RCC 7860 (cell line): ENCODE measurements at regions not wholly inside any gene's neighbourhood (a gene's known extent, or its start where the extent isn't known, plus 50 kb on each side); places are given as distances from the start of the nearest gene placed in this dataset.

ENCODE experiments used
- DNase-seq: peaks from one replicate; pipeline ENCODE4 v3.0.0-alpha.2; 2015; ENCODE audit warnings: low spot score
- FAIRE-seq: peaks from 2 replicates; lab custom pipeline; 2012; peaks lifted over from hg19 to GRCh38; lab: Jason Lieb, UNC

GRCh38 chr16:88295671-88296436, 86.9 kb upstream of the ZNF469 start:
- FAIRE-seq, result no peak
- DNase-seq, result no peak

GRCh38 chr16:88296437-88297177, 86.2 kb upstream of the ZNF469 start:
- DNase-seq (no peak), FAIRE-seq (no peak)

DNA sequence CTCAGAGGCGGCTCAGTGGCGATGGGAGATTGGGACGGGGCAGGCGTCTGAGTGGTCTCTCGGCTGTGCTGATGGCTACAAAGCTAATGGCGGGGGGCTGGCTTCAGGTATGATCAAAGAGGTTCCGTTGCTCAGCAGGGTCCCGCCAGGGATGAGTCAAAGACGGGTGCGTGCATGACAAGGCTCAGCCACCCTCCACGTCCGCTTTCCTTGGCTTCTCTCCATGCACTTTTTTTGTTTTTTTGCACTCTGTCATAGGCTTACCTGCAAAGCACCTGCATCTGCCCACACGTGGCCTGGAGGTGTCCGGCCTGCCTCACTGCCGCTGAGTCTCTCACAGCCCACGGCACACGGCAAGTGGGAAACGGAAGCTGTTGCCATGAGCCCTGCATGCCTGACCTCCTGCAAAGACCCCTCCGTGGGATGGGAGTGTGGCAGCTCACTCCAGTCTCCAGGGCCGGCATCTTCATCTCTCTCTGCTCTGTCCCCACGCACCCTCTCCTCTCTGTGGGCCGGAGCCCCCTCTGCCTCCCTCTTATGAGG, 85.5 kb upstream of the ZNF469 start:
- DNase-seq (no peak), FAIRE-seq (no peak)

DNA sequence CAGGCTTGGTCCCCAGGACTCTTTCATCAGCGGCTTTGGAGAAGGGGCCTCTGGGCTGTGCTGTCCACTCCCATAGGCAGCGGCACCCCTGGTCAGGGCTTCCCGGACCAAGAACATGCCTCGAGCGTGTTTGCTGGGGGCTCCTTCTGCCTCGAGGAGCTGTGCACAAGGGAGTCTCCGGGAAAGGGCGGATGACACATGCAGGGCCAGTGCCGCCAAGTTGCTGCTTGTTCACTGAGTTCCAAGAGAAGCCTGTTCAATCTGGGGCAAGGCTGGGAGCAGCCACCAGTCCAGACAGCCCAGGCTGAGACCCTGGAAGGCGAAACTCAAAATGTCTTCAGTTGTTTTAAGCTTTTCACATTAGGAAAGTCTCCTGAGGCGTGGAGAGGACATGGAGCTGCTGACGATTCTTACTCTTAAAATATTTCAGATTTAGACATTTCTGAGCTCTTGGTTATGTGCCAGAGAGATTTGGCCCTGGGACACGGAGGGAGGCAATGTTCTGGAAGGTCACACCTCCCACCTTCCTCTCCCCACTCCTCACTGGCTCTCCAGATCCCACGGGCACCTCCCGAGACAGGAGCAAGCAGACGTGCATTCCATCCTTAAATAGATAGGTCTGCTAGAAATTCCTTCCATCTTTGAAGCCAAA, 84.5 kb upstream of the ZNF469 start:
- DNase-seq (no peak), FAIRE-seq (no peak)

- DNase-seq (peak; percentile 48), FAIRE-seq (no peak)
These were observed 83.7 kb upstream of the ZNF469 start for GRCh38 chr16:88298833-88299745.

DNA sequence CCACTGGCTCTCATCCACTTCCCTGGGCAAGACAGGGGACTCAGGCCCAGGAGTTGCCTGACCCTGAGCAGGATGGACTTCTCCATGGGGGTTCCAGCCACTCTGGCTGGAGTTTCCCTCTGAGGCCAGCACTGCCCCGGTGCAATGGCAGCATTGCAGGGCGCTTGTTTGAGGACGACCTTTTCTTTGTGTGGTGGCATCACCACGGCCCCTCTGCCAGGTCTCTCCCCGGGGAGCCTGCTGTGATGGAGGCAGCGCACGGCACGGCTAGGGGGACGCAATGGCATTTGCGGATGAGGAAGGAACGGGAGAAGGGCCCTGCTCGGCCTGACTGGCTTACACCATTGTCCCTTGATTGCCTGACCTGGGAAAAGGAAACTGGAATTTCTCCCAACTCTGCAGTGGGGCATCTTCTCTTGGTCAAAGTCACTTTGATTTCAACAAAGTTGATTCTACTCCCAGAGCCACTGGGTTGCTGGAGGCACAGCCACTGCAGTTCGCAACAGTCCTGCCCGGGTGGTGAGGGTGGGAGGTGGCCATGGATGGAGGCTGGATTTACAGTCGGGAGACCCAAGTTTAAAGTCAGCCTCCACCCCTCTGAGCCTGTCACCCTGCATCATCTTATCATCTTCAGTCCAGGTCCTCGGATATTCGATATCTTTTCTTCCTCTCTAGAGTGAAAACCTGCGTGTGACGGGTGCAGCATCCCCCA, 82.9 kb upstream of the ZNF469 start:
- DNase-seq (no peak), FAIRE-seq (no peak)

DNA sequence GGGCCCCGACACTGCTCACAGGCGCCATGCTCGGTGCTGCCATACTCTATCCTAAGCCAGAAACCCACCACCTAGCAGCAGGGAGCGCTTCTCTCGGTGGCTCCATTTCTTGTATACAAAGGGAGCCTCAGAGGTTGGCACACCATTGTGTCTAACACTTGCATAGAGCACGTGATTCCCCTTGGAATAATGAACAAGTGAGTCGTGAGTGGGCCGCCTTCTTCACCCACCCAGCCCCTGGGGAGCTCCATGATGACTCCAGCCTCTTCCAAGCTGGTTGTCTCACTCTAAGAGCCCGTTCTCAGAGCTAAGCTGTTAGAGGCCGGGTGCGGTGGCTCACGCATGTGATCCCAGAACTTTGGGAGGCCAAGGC, 82.3 kb upstream of the ZNF469 start:
- DNase-seq (no peak), FAIRE-seq (no peak)

DNA sequence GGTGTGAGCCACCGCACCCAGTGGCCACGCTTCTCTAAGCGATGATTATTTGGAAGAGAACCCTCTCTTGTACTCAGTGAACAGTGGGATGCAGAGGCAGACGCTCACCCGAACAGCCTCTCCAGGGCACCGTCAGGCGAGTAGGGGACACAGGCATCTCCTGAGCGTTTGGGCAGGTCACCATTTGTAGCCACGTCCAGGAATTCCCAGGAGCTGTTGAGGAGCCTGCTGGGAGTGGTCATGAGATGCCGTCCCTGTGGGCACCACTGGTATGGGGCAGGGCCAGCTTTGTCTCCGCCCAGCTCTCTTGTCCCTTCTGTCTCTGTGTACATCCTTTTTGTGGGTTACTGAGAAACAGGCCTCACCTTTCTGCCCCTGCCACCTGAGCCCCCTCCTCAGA, 81.3 kb upstream of the ZNF469 start:
- FAIRE-seq, result no peak
- no peak for DNase-seq

GRCh38 chr16:88301886-88302285, 80.9 kb upstream of the ZNF469 start:
- DNase-seq (no peak), FAIRE-seq (no peak)

DNA sequence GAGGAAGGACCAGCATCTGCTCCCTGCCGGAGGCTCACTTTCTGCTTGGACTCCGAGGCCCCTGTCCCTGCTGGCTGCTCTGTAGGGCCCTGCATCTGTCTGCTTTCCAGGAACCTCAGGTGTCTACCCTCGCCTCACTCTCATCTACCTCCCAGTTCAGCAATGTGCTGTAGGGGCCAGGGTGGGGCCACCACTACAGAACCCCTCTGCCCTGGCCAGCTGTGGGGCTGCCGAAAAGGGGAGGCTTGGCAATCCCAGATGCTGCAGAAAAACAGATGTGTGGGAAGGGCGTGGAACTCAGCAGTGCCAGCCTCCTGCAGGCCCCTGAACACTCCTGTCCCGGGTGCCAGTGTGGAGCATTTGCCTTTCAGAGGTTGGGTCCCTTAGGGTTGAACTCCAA, 80.1 kb upstream of the ZNF469 start:
- FAIRE-seq, result no peak

GRCh38 chr16:88303405-88303804, 79.4 kb upstream of the ZNF469 start:
- no peak for DNase-seq
- no peak for FAIRE-seq

More for the DNA sequence above, 80.1 kb upstream of the ZNF469 start:
- DNase-seq, result no peak

DNA sequence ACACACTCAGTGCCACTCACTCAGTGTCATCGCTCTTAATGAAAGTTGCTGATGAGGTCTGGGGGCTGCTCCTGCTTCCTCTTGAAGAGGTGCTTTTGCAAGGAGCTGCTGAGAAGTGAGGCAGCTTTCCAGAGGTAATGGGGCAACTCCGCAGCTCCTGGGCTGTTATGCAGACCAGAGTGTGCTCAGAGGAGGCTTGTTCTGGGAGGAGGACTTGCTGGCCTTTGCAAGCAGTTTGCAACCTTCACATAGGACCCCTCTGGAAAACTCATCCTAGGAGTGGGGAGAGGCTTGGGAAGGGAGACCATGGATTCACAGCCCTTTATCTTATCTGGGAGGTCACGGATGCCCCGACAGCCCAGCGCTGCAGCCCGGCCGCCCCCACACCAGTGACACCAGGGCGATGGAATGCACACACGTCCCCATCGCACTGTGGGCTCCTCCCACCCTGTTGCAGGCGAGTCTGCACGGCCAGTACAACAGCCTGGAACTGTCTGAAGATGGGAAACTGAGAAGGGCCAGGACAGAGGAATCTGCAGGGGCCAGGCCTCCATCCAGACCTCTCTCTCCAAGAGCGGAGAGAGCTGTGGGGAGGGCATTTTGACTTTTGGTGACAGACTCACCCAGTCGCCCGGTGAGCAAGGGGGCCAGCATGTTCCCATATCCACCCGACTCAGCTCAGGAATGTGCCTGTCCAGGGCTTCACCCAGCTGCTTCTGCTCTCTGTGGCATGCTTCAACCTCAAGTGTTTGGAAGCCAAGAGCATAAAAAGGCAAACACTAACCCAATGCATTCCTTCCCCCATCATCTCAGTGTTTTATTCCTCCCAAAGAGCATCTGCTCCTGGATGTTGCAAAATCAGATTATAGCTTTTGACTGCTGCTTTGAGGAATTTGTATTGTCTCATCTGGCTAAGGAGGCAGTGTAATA, 78.6 kb upstream of the ZNF469 start:
- DNase-seq, result peak; percentile 71
- peak; percentile 5 for FAIRE-seq

GRCh38 chr16:88305176-88305575, 77.6 kb upstream of the ZNF469 start:
- FAIRE-seq (no peak), DNase-seq (no peak)

GRCh38 chr16:88306411-88306810, 76.3 kb upstream of the ZNF469 start:
- DNase-seq, result no peak
- FAIRE-seq, result no peak

GRCh38 chr16:88306860-88307545, 75.8 kb upstream of the ZNF469 start:
- FAIRE-seq, result no peak
- DNase-seq, result peak; percentile 60

GRCh38 chr16:88308441-88309173, 74.2 kb upstream of the ZNF469 start:
- FAIRE-seq, result no peak
- DNase-seq, result no peak

DNA sequence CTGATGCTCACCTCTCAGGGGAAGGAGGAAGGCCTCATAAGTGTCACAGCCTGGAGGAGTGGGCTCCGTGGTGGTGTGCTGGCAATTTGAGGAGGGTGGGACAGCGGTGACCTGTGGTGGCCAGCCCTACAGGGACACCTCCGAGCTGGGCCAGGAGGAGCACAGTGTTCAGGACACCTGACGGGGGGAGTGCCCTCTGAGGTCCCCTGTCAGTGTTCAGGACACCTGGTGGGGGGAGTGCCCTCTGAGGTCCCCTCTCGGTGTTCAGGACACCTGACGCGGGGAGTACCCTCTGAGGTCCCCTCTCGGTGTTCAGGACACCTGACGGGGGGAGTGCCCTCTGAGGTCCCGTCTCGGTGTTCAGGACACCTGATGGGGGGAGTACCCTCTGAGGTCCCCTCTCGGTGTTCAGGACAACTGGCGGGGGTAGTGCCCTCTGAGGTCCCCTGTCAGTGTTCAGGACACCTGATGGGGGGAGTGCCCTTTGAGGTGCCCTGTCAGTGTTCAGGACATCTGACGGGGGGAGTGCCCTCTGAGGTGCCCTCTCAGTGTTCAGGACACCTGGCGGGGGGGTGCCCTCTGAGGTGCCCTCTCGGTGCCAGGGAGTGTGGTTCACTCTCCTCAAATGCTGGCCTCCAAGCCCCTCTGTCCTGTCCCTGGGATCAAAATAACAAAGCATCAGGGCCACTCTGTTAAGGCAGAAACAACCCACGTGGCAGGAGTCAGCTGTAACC, 73.4 kb upstream of the ZNF469 start:
- no peak for FAIRE-seq
- DNase-seq, result no peak
